ENCODE measurements at regions not wholly inside any gene's neighbourhood (a gene's known extent, or its start where the extent isn't known, plus 50 kb on each side); places are given as distances from the start of the nearest gene placed in this dataset.
A peak's percentile ranks its signal among the peaks of the same experiment; 100 is the strongest.

GRCh38 chr20:21020659-21021471, 85.3 kb downstream of the LINC00237 start (continued):
- TF ChIP-seq SP2 (CRISPR knock-in tag; IDR thresholded peaks at IDR 0.05) (no peak), ZNF556 (CRISPR knock-in tag; IDR thresholded peaks at IDR 0.05; ENCODE audit: borderline replicate concordance) (no peak), ZNF20 (CRISPR knock-in tag; IDR thresholded peaks at IDR 0.05) (no peak), EEA1 (CRISPR knock-in tag; IDR thresholded peaks at IDR 0.05; ENCODE audit: borderline replicate concordance) (no peak), HOXA5 (CRISPR knock-in tag; IDR thresholded peaks at IDR 0.05) (no peak), ZNF354B (CRISPR knock-in tag; IDR thresholded peaks at IDR 0.05) (no peak), ONECUT2 (CRISPR knock-in tag; IDR thresholded peaks at IDR 0.05) (no peak), ZNF136 (CRISPR knock-in tag; IDR thresholded peaks at IDR 0.05; ENCODE audit: low read depth) (no peak), TSC22D2 (CRISPR knock-in tag; IDR thresholded peaks at IDR 0.05; ENCODE audit: borderline replicate concordance) (no peak), RXRB (CRISPR knock-in tag; IDR thresholded peaks at IDR 0.05; ENCODE audit: borderline replicate concordance) (0 out of 2 replicates have a peak, but pooled peaks have one; percentile 13), KDM5A (IDR thresholded peaks at IDR 0.05; ENCODE audit: borderline replicate concordance, low read length) (no peak), NR2F6 (IDR thresholded peaks at IDR 0.05) (no peak), NR2F6 (CRISPR knock-in tag; IDR thresholded peaks at IDR 0.05) (peak; percentile 43; the same call in 1 of the 2 replicates), GZF1 (CRISPR knock-in tag; IDR thresholded peaks at IDR 0.05) (no peak), EZH2 (conservative IDR thresholded peaks at IDR 0.05; ENCODE audit: low read depth, low read length) (no peak), ZSCAN29 (CRISPR knock-in tag; conservative IDR thresholded peaks at IDR 0.05) (no peak), ZNF530 (CRISPR knock-in tag; IDR thresholded peaks at IDR 0.05; ENCODE audit: low read depth) (no peak), MED13 (CRISPR knock-in tag; IDR thresholded peaks at IDR 0.05) (0 out of 2 replicates have a peak, but pooled peaks have one; percentile 23), TBX2 (CRISPR knock-in tag; IDR thresholded peaks at IDR 0.05; ENCODE audit: borderline replicate concordance) (0 out of 2 replicates have a peak, but pooled peaks have one; percentile 29), ZNF501 (CRISPR knock-in tag; IDR thresholded peaks at IDR 0.05) (no peak), SP140L (CRISPR knock-in tag; IDR thresholded peaks at IDR 0.05; ENCODE audit: borderline replicate concordance) (no peak), ZNF235 (CRISPR knock-in tag; IDR thresholded peaks at IDR 0.05; ENCODE audit: borderline replicate concordance) (no peak), ZNF780A (CRISPR knock-in tag; IDR thresholded peaks at IDR 0.05) (no peak)
- TF ChIP-seq, protein P1, sequence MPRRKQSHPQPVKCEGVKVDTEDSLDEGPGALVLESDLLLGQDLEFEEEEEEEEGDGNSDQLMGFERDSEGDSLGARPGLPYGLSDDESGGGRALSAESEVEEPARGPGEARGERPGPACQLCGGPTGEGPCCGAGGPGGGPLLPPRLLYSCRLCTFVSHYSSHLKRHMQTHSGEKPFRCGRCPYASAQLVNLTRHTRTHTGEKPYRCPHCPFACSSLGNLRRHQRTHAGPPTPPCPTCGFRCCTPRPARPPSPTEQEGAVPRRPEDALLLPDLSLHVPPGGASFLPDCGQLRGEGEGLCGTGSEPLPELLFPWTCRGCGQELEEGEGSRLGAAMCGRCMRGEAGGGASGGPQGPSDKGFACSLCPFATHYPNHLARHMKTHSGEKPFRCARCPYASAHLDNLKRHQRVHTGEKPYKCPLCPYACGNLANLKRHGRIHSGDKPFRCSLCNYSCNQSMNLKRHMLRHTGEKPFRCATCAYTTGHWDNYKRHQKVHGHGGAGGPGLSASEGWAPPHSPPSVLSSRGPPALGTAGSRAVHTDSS (CRISPR knock-in tag; conservative IDR thresholded peaks at IDR 0.05) = no peak
- TF ChIP-seq, protein P2, sequence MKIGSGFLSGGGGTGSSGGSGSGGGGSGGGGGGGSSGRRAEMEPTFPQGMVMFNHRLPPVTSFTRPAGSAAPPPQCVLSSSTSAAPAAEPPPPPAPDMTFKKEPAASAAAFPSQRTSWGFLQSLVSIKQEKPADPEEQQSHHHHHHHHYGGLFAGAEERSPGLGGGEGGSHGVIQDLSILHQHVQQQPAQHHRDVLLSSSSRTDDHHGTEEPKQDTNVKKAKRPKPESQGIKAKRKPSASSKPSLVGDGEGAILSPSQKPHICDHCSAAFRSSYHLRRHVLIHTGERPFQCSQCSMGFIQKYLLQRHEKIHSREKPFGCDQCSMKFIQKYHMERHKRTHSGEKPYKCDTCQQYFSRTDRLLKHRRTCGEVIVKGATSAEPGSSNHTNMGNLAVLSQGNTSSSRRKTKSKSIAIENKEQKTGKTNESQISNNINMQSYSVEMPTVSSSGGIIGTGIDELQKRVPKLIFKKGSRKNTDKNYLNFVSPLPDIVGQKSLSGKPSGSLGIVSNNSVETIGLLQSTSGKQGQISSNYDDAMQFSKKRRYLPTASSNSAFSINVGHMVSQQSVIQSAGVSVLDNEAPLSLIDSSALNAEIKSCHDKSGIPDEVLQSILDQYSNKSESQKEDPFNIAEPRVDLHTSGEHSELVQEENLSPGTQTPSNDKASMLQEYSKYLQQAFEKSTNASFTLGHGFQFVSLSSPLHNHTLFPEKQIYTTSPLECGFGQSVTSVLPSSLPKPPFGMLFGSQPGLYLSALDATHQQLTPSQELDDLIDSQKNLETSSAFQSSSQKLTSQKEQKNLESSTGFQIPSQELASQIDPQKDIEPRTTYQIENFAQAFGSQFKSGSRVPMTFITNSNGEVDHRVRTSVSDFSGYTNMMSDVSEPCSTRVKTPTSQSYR (CRISPR knock-in tag; IDR thresholded peaks at IDR 0.05; ENCODE audit: borderline replicate concordance) = peak; percentile 14; the same call in 1 of the 2 replicates
- TF ChIP-seq, protein P3, sequence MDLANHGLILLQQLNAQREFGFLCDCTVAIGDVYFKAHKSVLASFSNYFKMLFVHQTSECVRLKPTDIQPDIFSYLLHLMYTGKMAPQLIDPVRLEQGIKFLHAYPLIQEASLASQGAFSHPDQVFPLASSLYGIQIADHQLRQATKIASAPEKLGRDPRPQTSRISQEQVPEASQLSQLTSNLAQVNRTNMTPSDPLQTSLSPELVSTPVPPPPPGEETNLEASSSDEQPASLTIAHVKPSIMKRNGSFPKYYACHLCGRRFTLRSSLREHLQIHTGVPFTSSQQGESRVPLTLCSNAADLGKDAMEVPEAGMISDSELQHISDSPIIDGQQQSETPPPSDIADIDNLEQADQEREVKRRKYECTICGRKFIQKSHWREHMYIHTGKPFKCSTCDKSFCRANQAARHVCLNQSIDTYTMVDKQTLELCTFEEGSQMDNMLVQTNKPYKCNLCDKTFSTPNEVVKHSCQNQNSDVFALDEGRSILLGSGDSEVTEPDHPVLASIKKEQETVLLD (CRISPR knock-in tag; IDR thresholded peaks at IDR 0.05; ENCODE audit: low read depth) = no peak
